Activated CD4-positive, CD25-positive, alpha-beta regulatory T cell treated with anti-CD3 and anti-CD28 coated beads, Interleukin-2, amount 50 U/mL, for 72 hours (primary cell): ENCODE measurements at regions not wholly inside any gene's neighbourhood (a gene's known extent, or its start where the extent isn't known, plus 50 kb on each side); places are given as distances from the start of the nearest gene placed in this dataset.
"Not testable (repeated sequence)": the region's sequence is repeated elsewhere in the genome, so short reads cannot be mapped to it uniquely, and the experiment has no call there.

Source experiments
- DNase-seq: peaks from one replicate; pipeline ENCODE4 v3.0.0; 2021

DNA sequence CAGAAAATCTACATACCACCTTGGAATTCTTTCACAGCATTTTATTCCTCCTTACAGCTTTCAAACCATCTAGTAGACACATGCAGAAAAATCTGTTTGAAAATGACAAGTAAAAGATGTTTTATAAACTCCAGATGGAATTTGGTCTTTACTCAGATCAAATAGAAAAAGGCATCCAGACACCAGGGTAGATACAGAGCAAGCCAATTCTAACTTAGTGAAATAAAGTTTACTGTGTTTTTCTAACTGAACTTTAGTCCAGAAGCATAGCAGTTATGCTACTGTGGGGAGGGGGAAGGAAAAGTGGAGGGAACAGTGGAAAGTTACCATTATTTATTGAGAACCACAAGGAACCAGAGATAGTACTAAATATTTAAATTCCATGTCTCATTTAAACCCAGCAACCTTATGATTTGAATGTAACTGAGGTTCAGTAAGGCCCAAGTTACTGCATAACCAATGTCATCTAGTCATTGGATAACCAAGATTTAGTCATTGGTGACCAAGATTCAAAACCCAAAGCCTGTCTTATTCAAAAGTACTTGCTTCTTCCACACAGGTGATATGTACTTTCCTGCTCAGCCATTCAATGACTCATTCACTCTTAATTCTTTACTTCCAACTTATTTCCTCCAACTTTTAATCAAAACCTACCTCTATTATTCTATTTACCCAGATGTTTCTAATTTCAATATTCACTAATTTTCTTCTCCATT lies 57.7 kb downstream of the RAD51AP2 start:
- no peak for DNase-seq

DNA sequence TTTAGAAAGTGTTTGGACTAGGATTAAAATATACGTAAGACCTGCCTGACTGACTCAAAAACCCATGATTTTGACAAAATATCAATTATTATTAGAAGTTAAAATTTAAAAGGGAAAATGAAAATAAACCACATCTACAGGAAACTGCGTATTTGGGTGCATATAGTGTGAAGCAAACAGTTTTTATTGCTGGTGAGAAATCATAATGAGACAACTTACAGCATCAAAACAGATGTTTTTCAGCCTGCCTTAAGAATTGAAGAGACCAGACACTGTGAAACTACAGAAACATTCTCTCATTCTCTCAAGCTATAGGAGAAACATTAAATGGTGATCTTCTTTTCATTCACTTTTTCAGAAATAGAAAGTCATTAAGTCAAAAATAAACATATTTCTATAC lies 62.9 kb downstream of the RAD51AP2 start:
- no peak for DNase-seq

DNA sequence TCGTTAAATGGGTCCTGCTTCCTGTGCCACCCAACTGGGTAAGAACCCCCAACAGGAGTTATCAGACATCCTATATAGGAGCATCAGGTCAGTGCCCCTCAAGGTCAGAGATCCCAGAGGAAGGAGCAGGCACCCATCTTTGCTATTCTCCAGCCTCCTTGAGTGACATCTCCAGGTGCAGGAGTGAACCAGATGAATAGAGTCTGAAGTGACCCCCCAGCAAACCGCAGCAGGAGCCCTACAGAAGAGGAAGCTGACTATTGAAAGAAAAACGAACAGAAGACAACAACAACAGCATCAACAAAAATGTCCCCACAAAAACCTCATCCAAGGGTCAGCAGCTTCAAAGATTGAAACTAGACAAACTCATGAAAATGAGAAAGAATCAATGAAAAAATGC lies 72.0 kb downstream of the RAD51AP2 start:
- not testable (repeated sequence) for DNase-seq

DNA sequence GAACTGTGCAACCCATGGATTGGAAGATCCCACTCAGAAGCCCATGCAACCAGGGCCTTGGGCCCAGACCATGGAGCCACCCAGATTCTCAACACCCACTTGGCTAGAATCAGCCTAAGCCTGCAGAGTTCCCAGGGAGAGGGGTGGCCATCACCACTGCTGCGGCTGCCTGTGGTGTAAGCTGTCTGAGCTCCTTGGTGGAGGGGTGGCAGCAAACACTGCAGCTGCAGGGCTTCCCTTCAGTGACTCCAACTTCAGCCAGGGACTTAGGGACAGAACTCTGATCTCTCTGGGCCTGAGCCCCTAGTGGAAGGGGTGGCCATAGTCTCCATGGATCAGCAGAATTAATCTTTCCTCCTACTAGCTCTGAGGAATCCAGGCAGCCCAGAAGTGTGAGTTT lies 72.5 kb downstream of the RAD51AP2 start:
- DNase-seq, result no peak

DNA sequence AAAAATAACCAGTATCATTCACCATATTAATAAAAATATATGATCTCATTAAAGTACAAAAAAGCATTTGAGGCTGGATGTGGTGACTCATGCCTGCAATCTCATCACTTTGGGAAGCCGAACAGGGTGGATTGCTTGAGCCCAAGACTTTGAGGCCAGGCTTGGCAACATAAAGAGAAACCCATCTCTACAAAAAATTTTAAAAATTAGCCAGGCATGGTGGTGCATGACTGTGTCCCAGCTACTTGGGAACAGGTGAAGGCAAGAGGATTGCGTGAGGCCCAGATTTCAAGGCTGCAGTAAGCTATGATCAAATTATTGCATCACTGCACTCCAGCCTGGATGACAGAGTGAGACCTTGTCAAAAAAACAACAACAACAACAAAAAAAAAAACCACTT lies 75.9 kb downstream of the RAD51AP2 start:
- DNase-seq, result no peak

DNA sequence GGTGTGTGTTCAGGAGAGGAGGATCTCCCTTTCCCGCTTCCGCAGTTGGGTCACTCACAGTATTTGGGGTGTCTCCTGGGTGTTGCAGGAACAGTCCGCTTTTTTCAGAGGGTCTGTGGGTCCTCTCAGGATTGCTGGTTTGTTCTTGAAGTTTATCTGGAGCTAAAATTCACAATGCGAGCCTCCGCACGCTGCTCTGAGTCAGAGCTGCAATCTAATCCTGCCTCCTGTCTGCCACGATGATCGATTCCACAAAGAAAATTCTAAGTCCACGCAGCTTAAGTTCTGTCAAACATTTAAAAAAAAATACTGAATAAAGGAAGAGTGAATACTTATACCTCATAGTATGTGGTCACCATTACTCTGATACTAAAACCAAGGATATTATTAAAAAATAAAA lies 76.5 kb downstream of the RAD51AP2 start:
- DNase-seq, result no peak

DNA sequence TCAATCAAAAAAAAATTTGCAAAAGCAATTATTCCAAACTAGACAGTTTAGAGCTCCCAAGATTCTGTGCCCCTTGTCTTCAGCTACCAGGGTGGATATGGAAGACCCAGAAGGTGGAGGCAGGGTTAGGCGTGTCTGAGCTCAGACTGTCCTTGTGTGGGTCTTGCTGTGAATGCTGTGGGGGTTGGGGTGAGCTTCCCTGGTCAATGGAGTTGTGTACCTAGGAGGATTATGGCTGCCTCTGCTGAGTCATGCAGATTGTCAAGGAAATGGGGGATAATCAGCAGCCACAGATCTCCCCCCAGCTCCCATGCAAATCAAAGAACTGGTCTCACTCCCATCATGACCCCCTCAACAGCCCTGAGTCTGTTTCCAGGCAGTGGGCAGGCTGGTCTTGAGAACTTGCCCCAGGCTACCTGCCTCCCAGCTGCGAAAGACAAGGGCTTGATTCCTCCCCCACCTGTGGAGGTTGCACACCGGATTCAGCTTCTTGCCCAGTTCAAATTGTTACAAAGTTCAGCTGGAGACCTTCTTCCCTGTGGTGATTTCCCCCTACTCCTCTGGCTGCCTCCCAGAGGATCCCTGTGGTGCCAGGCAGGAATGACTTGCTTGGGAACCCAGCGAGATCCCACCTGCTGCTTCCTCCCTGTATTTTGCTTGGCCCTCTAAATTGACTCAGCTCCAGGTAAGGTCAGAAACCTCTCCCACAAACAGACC lies 77.0 kb downstream of the RAD51AP2 start:
- DNase-seq, result no peak

DNA sequence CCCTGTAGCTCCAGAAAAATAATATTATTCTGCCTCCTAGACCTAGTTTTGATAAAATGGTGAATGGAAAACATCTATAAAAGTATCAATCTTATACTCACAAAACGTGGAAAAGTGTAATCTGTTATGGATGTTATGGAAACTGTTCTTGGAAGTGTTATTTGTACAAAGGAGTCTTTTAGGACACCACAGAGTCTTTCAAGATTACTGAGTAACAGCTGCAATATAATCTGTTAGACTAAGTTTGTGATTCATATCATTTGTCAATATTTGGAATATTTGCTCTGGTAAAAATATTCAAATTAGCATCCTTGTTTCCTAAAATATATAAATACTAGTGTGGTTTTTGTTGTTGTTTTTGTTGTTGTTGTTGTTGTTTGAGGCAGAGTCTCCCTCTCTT lies 87.9 kb downstream of the RAD51AP2 start:
- DNase-seq, result no peak

DNA sequence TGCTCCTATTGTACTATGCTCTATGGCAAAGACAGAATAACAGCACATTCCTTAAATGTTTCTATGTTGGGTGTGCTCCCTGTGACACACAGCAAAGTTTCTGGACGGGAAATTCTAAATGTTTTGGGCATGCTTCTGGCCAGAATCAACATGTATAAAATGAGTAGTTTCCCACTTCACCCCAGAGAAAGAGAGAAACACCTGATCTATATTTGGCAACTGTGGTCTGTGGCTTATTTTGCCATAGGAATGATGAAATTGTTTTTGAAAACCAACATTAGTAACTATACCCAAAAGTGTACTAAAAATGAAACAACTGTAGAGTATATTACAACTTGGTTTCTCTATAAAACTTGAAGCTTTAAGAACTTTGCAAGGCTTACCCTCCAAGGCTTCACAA lies 89.1 kb downstream of the RAD51AP2 start:
- DNase-seq, result no peak

DNA sequence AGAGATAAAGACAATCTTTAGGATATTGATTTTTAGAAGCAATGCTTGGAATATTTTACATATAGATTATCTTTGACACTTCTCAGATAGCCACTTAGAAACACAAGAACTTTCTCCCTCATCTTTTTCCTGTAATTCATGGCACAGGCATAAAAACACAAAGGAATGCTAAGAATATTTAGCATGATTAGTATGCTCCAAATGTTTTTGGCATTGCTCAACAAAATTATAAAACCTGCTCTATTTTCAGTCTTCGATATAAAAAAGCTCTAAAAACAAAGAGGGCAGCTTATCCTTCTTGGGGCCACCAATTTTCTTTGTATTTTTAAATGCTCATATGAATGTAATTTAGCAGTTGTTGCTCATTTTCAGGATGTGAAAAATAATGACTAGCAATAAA lies 90.8 kb downstream of the RAD51AP2 start:
- no peak for DNase-seq

DNA sequence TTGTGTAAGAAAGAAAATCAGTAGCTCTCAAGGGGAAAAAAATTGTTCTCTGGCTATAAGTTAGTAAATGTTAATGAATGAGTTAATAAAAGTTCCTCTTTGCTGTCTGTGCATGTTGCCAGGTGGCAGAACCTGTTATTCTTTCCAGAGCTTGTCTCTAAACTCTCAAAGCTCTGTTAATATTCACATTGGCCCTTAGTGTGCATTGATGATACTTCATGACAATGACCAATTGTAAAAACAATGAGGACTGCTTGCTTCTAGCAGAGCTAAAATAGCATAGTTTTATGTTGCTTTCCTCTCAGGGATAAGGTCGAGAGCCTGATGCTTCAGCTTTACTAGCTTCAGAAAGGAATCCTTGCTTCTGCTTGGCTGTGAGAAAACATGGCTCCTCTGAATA lies 91.5 kb downstream of the RAD51AP2 start:
- no peak for DNase-seq

DNA sequence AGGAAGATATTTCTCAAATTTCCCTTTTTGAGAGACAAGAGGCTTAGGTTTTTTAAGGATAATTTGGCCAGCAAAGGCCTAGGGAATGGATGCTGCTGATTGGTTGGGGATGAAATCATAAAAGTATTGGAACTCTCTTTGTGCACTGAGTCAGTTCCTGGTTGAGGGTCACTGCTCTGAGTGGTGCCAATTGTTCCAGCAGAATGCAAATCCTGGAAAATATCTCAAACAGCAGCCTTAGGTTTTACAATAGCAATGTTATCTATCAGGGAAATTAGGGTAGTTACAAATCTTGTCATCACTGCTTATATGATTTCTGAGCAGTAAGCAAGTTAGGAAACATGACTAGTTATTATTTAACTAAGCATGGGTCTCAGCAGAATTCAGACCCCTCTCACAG lies 96.2 kb downstream of the RAD51AP2 start:
- no peak for DNase-seq

DNA sequence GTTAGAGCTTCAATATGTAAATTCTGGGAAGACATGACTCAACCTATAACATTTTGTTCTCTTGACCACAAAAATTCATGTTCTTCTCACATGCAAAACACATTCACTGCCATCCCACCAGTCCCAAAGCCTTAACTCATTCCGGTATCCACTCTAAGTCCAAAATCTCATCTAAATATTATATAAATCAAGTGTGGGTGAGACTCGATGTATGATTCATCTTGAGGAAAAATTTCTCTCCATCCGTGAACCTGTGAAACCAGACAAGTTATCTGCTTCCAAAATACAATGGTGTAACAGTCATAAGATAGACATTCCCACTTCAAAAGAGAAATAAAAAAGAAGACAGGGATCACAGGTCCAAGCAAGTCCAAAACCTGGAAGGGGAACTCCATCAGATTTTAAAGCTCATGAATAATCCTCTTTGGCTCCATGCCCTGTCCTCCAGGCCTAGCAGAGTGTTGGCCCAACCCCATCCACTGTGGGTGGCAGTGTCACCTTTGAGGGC lies 101.3 kb downstream of the RAD51AP2 start:
- DNase-seq, result no peak

DNA sequence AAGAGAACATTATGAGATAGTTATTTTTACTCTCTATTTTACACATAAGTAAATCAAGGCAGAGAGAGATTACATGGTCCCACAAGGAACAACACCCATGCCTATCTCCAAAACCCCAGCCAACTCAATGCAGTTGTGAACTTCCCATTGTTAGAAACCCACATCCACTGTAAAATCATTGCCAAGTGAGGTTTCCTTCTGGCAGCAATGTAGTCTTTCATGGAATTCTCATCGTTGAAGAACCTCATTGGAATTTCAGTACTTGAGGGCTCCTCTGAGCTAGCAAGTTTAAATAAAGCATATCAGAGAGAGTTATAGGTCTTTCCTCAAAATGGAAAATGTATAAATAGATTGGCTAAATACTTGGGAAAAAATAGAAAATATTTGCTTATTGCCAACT lies 105.2 kb downstream of the RAD51AP2 start:
- no peak for DNase-seq

DNA sequence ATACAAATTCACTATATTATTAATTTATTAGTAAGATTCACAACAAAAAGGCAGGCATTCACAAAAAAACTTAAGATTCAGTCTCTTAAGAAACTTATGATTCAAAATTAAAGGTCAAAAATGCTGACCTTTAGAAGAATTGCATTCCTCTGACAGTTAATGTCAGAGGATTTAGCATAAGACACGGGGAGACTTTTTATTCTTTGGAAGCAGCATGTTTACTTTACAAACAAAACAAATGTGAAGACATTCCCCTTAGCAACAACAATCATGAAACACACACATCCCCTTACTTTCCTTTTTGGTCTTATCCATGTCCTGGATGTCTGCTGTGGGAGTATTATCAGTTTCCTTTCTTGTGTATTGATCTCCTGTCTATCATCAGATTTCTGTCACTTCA lies 117.1 kb downstream of the RAD51AP2 start:
- DNase-seq, result no peak

DNA sequence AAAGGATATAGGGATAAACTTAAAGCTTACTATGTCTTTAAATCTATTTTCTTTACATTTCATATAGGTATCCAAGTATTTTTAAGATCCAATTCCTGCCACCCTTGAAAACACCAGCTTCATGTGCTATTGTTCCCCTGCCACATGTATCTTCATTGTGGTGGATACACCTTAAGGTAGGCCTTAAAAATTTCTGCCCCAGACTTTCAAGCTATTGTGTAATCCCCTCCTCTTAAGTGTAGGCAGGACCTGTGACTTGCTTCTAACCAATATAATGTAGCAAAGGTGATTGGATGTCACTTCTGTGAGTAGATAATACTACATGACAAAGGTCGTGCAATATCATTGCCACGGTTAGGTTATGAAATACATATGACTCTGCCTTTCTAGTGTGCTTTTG lies 119.5 kb downstream of the RAD51AP2 start:
- DNase-seq, result no peak

DNA sequence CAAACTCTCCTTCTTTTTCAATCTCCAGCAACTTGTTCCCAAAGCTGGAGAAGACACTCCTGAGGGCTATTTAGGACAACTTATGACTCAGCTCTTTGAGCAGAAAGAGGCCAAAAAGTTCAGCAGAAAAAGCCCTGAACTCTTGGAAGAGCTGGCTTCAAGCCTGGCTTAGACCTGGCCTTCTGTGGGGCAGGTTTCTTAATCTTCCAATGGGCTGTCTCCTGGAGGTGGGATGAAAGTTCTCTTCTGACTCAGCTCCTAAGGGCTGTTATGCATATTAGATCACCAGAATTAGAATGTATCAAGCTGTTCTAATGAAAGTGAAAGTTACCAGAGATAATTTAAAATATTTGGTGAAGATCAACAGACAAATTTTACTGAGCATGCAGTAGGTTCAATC lies 129.4 kb downstream of the RAD51AP2 start:
- DNase-seq, result no peak

DNA sequence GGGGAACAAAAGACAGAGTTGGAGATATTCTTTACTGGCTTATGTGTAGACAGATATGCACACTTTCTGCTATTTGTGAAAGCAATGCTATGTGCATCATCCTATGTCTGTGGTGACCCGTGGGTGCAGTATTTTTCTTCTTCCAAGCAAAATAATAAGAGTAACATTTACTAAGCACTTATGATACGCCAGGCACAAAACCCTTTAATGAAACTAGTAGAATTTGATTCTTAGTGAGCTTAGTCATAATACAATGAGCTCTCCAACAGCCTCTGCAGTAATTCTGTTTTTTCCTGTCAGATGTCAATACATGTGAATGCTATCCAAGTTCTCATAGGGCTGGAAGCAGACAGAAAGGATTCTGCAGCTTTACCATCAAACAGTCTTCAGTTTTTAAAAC lies 130.6 kb downstream of the RAD51AP2 start:
- no peak for DNase-seq

DNA sequence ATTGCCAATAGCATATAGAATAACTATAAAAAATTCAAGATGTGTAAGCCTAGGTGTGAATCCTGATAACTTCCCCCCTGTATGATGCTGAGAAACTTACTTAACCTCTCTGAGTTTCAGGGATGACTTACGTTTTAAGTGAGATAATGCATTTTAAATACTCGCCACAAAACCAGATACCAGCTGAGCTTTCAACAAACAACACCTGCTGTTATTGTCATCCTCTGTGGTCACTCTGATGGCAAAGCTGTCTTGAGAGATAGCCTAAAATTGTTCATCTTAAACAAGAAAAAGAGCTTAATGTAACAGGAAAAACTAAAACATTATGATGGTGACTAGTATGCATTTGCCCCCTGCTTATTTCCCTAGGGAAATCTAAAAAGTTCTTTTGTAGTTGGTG lies 131.5 kb downstream of the RAD51AP2 start:
- no peak for DNase-seq

DNA sequence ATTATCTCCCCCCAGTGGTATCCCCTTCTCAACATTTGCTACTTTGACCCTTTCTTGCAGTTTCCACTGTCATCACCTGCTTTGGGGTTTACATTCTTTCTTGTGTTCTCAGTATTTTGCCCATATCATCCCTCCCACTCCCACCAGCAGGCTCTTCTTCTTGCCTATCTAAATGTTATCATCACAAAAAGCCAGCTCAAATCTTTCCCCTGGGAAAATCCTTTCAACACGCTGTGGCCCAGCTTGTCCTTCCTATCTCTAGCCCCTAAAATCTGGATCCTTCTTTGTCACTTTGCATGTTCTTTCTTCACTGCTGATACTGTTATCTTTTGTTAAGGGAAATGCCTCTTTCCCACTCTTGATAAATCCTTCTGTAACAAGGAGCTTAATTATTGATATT lies 138.2 kb downstream of the RAD51AP2 start:
- no peak for DNase-seq

DNA sequence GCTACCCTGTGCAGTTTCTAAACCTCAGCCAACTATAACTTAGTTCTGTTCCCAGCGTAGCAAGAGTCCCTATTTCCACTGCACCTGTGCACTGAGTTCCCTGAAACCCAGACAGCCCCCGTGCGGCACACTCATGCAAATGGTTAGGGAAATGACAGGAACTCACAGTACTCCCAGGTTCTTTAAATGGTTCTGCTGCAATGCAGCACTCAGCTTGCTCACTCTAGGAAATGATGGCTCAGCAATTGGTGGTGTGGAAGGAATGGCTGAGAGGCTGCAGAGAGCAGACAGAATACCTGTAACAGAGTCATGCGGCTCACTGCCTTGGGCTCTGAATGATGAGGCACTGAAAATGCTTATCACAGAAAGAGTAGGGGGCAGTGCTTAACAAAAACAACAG lies 143.0 kb downstream of the RAD51AP2 start:
- no peak for DNase-seq

DNA sequence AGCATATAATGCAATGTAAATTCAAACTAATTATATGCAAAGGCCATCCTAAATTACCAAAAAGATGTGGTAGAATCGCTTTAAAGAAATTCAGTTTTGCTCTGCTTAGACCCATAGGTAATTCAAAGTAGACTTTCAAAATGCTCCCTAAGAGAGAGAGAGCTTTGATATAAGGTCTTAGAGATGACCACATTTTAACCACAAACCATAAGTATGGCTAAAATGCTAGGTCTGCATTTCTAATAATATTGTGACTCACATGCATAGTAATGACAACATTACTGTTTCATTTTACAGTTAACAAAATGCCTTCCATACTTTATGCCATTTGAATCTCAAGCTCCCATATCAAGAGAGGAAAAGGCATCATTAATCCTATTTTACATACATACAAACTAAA lies 144.5 kb downstream of the RAD51AP2 start:
- no peak for DNase-seq

DNA sequence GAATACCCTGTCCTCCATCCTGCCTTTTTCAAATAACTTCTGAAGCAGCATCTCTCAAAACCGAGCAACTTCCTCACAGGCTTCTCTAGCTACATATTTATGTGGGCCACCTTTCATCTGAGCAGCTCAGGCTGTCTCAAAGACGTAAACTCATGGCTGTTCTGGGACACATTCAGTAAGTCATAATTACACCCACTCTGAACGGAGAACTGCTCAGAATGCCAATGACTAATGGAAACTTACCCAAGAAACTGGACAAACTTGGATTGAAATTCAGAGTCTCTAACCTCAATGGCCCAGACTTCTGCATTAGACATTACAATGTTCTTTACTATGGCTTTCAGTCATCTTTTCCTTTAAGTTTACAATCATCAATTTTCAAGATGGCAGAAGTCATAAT lies 145.2 kb downstream of the RAD51AP2 start:
- no peak for DNase-seq

DNA sequence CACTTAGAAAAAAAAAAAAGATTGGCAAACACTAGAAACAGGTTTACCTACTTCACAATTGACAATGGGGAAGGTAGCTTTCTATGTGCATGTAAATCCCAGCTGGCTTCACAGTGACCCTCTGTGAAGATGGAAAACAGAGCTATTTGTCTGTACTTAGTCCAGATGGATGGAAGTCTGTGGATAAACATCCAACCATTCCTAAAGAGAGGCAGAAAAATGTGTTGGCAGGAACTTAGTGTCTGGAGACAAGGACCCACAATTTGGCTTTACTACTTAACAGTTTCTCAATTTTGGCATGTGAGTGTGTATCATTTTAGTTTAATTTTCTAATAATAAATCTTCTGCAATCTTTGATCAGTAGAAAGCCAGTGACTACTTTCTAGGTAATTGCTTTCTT lies 154.4 kb downstream of the RAD51AP2 start:
- DNase-seq, result no peak

DNA sequence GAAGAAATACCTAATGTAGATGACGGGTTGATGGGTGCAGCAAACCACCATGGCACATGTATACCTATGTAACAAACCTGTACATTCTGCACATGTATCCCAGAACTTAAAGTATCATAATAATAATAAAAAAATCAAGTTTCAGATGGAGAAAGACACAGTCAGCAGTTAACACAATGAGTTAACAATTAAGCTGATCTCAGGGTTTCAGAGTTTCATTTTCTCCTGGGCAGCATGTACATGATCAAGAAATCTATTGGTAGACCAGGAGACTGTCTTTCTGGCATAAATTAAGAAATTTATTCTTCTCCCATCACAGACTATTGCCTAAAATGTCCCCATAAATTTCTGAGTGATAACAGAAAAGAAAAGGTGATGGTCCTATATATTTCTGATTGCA lies 155.3 kb downstream of the RAD51AP2 start:
- DNase-seq, result no peak
